ENCODE measurements at regions not wholly inside any gene's neighbourhood (a gene's known extent, or its start where the extent isn't known, plus 50 kb on each side); places are given as distances from the start of the nearest gene placed in this dataset.
"Not testable (repeated sequence)": the region's sequence is repeated elsewhere in the genome, so short reads cannot be mapped to it uniquely, and the experiment has no call there.

- H3K36me3 Mint-ChIP-seq (ENCODE audit: low read depth): no peaks in the 10 kb centered on the region
- H3K4me1 Mint-ChIP-seq (ENCODE audit: low read depth): no peaks in the 10 kb centered on the region
- no peaks in the 10 kb centered on the region for H3K9me3 Mint-ChIP-seq
- no peak overlapping the region for H3K27ac Mint-ChIP-seq
- H3K4me3 Mint-ChIP-seq: no peak overlapping the region
- H3K27me3 Mint-ChIP-seq: peaks cover 14% of the 10 kb centered on the region
These were observed 270.7 kb upstream of the C1orf174 start for GRCh38 chr1:4170548-4171340.

- H3K27ac Mint-ChIP-seq: no peak overlapping the region
- H3K27me3 Mint-ChIP-seq: peaks cover 10% of the 10 kb centered on the region
- no peak overlapping the region for H3K4me3 Mint-ChIP-seq
- no peaks in the 10 kb centered on the region for H3K9me3 Mint-ChIP-seq
- H3K4me1 Mint-ChIP-seq (ENCODE audit: low read depth): no peaks in the 10 kb centered on the region
- H3K36me3 Mint-ChIP-seq (ENCODE audit: low read depth): no peaks in the 10 kb centered on the region
These were observed 271.7 kb upstream of the C1orf174 start for GRCh38 chr1:4171480-4172450.

GRCh38 chr1:4172644-4173599 is 272.9 kb upstream of the C1orf174 start:
- Mint-ChIP-seq H3K4me1 (ENCODE audit: low read depth) (no peaks in the 10 kb centered on the region), H3K27ac (no peak overlapping the region), H3K36me3 (ENCODE audit: low read depth) (no peaks in the 10 kb centered on the region), H3K4me3 (no peak overlapping the region), H3K9me3 (no peaks in the 10 kb centered on the region), H3K27me3 (peaks cover 9% of the 10 kb centered on the region)

- H3K9me3 Mint-ChIP-seq: no peaks in the 10 kb centered on the region
- H3K4me3 Mint-ChIP-seq: no peak overlapping the region
- H3K4me1 Mint-ChIP-seq (ENCODE audit: low read depth): no peaks in the 10 kb centered on the region
- no peaks in the 10 kb centered on the region for H3K36me3 Mint-ChIP-seq (ENCODE audit: low read depth)
- H3K27me3 Mint-ChIP-seq: peaks cover 9% of the 10 kb centered on the region
- H3K27ac Mint-ChIP-seq: no peak overlapping the region
These were observed 273.7 kb upstream of the C1orf174 start for GRCh38 chr1:4173731-4174130.

- Mint-ChIP-seq H3K36me3 (ENCODE audit: low read depth) (no peaks in the 10 kb centered on the region), H3K27ac (no peak overlapping the region), H3K9me3 (no peaks in the 10 kb centered on the region), H3K27me3 (peaks cover 9% of the 10 kb centered on the region), H3K4me3 (no peak overlapping the region), H3K4me1 (ENCODE audit: low read depth) (no peaks in the 10 kb centered on the region)
These were observed 274.5 kb upstream of the C1orf174 start for GRCh38 chr1:4174291-4175200.

GRCh38 chr1:4175566-4176405 is 275.7 kb upstream of the C1orf174 start:
- no peaks in the 10 kb centered on the region for H3K4me1 Mint-ChIP-seq (ENCODE audit: low read depth)
- no peak overlapping the region for H3K27ac Mint-ChIP-seq
- no peaks in the 10 kb centered on the region for H3K36me3 Mint-ChIP-seq (ENCODE audit: low read depth)
- H3K4me3 Mint-ChIP-seq: no peak overlapping the region
- H3K27me3 Mint-ChIP-seq: peaks cover 9% of the 10 kb centered on the region
- no peaks in the 10 kb centered on the region for H3K9me3 Mint-ChIP-seq

- Mint-ChIP-seq H3K36me3 (ENCODE audit: low read depth) (no peaks in the 10 kb centered on the region), H3K4me3 (no peak overlapping the region), H3K9me3 (no peaks in the 10 kb centered on the region), H3K4me1 (ENCODE audit: low read depth) (no peaks in the 10 kb centered on the region), H3K27ac (no peak overlapping the region), H3K27me3 (peaks cover 9% of the 10 kb centered on the region)
These were observed 276.8 kb upstream of the C1orf174 start for GRCh38 chr1:4176841-4177240.

GRCh38 chr1:4177425-4178150 is 277.5 kb upstream of the C1orf174 start:
- no peak overlapping the region for H3K27ac Mint-ChIP-seq
- H3K27me3 Mint-ChIP-seq: peaks cover 9% of the 10 kb centered on the region
- H3K36me3 Mint-ChIP-seq (ENCODE audit: low read depth): no peaks in the 10 kb centered on the region
- no peaks in the 10 kb centered on the region for H3K9me3 Mint-ChIP-seq
- no peaks in the 10 kb centered on the region for H3K4me1 Mint-ChIP-seq (ENCODE audit: low read depth)
- no peak overlapping the region for H3K4me3 Mint-ChIP-seq

GRCh38 chr1:4178501-4179113 is 278.5 kb upstream of the C1orf174 start:
- Mint-ChIP-seq H3K4me3 (no peak overlapping the region), H3K27ac (no peak overlapping the region), H3K9me3 (no peaks in the 10 kb centered on the region), H3K27me3 (peaks cover 7% of the 10 kb centered on the region), H3K4me1 (ENCODE audit: low read depth) (no peaks in the 10 kb centered on the region), H3K36me3 (ENCODE audit: low read depth) (no peaks in the 10 kb centered on the region)

- H3K9me3 Mint-ChIP-seq: no peaks in the 10 kb centered on the region
- no peak overlapping the region for H3K27ac Mint-ChIP-seq
- no peaks in the 10 kb centered on the region for H3K4me1 Mint-ChIP-seq (ENCODE audit: low read depth)
- H3K4me3 Mint-ChIP-seq: no peak overlapping the region
- H3K27me3 Mint-ChIP-seq: no peaks in the 10 kb centered on the region
- H3K36me3 Mint-ChIP-seq (ENCODE audit: low read depth): no peaks in the 10 kb centered on the region
These were observed 280.1 kb upstream of the C1orf174 start for GRCh38 chr1:4179914-4180735.

- H3K27ac Mint-ChIP-seq; H3K9me3 Mint-ChIP-seq; H3K4me1 Mint-ChIP-seq (ENCODE audit: low read depth); H3K4me3 Mint-ChIP-seq; H3K27me3 Mint-ChIP-seq; H3K36me3 Mint-ChIP-seq (ENCODE audit: low read depth): not testable (repeated sequence)
These were observed 286.4 kb upstream of the C1orf174 start for GRCh38 chr1:4186486-4186885.

GRCh38 chr1:4203501-4203900 is 303.4 kb upstream of the C1orf174 start:
- Mint-ChIP-seq H3K36me3 (ENCODE audit: low read depth) (no peaks in the 10 kb centered on the region), H3K9me3 (peaks cover 16% of the 10 kb centered on the region), H3K4me1 (ENCODE audit: low read depth) (no peaks in the 10 kb centered on the region), H3K27ac (no peak overlapping the region), H3K4me3 (no peak overlapping the region), H3K27me3 (peaks cover 7% of the 10 kb centered on the region)
